ENCODE measurements at regions not wholly inside any gene's neighbourhood (a gene's known extent, or its start where the extent isn't known, plus 50 kb on each side); places are given as distances from the start of the nearest gene placed in this dataset.
A peak's percentile ranks its signal among the peaks of the same experiment; 100 is the strongest.

DNA sequence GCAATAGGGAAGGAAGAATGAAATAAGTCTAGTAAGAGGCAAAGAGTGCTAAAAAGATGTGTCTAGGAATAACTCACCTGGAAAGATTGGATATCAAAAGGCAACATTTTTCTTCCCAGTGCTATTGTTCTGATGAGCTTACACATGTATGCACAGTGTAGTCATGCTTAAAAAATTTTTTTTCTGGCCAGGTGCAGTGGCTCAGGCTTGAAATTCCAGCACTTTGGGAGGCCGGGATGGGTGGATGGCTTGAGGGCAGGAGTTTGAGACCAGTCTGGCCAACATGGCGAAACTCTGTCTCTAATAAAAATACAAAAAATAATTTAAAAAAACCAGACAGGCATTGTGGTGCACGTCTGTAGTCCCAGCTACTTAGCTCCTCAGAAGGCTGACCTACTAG is 795.8 kb upstream of the IGFBP7 start:
- no peaks in the 10 kb centered on the region for H3K9me3 ChIP-seq (ENCODE audit: control insufficient read depth in 2 of 2, insufficient read depth in 1 of 2, low read depth in 1 of 2, low read length in 1 of 2)
- no peaks in the 10 kb centered on the region for H3K36me3 ChIP-seq (ENCODE audit: control insufficient read depth in 2 of 2, insufficient read depth in 2 of 2, low read length in 1 of 2)
- no peak overlapping the region for H3K27ac ChIP-seq (ENCODE audit: low read depth in 2 of 2, low read length in 1 of 2)
- H3K4me3 ChIP-seq (ENCODE audit: low read depth in 1 of 2, low read length in 2 of 2): no peak overlapping the region
- 57% methylated on average over 3 of the region's 3 CpGs for WGBS, 2 donors
- no peaks in the 10 kb centered on the region for H3K4me1 ChIP-seq (ENCODE audit: control insufficient read depth in 2 of 2, insufficient read depth in 2 of 2, low read length in 1 of 2)
- no peaks in the 10 kb centered on the region for H3K27me3 ChIP-seq (ENCODE audit: control insufficient read depth in 1 of 2, insufficient read depth in 2 of 2, low read length in 2 of 2)

DNA sequence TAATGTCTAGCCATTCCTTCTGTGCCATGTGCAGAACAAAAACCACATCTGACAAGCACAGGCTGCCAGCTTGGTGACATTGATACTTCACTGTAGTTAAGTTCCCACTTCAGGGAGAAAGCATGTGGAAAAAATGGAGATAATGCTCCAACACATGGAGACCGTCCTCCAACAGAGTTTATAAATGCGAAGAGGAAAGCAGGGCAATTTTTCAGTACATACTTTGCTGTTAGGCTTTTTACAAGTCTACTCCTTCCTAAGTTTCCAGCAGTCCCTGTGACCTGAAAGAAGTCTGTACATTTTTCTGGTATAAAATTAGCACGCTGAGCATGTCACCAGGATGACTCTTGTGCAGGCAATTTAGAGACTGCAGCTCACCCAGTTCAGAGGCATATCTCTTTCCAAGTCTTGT is 766.9 kb upstream of the IGFBP7 start:
- Histone ChIP-seq H3K4me1 (ENCODE audit: control insufficient read depth in 2 of 2, insufficient read depth in 2 of 2, low read length in 1 of 2) (no peaks in the 10 kb centered on the region), H3K9me3 (ENCODE audit: control insufficient read depth in 2 of 2, insufficient read depth in 1 of 2, low read depth in 1 of 2, low read length in 1 of 2) (no peaks in the 10 kb centered on the region), H3K27ac (ENCODE audit: low read depth in 2 of 2, low read length in 1 of 2) (no peak overlapping the region), H3K36me3 (ENCODE audit: control insufficient read depth in 2 of 2, insufficient read depth in 2 of 2, low read length in 1 of 2) (no peaks in the 10 kb centered on the region), H3K4me3 (ENCODE audit: low read depth in 1 of 2, low read length in 2 of 2) (no peak overlapping the region), H3K27me3 (ENCODE audit: control insufficient read depth in 1 of 2, insufficient read depth in 2 of 2, low read length in 2 of 2) (no peaks in the 10 kb centered on the region)
- 80 to 82% methylated on average over 3 of the region's 3 CpGs for WGBS, 2 donors

DNA sequence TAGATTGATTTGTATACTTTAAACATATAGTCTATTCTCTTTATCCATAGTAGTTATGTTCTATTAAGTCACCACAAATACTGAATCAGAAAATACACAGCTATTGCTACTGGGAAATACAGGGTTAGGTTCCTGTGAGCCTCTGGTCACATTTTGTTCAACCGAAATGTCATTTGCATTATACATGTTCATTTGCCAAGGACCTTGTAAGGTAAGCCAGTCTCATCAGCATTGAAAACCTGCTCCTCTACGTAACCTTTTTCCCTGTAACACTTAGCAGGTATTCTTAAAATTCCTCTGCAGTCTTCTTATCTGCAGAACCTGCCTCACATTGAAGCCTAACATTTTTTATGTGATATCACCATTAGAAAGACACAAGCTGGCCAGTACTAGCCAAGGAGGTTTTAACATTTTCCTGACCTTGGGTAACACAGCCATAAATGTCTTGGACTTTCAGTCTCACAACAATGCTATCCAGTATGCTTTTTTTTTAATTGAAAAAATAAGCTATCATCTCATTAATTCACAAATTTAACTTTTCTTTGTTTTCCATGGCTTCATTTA is 765.7 kb upstream of the IGFBP7 start:
- no peaks in the 10 kb centered on the region for H3K27me3 ChIP-seq (ENCODE audit: control insufficient read depth in 1 of 2, insufficient read depth in 2 of 2, low read length in 2 of 2)
- no peaks in the 10 kb centered on the region for H3K36me3 ChIP-seq (ENCODE audit: control insufficient read depth in 2 of 2, insufficient read depth in 2 of 2, low read length in 1 of 2)
- 80 to 81% methylated on average over 2 of the region's 2 CpGs for WGBS, 2 donors
- no peaks in the 10 kb centered on the region for H3K4me1 ChIP-seq (ENCODE audit: control insufficient read depth in 2 of 2, insufficient read depth in 2 of 2, low read length in 1 of 2)
- H3K27ac ChIP-seq (ENCODE audit: low read depth in 2 of 2, low read length in 1 of 2): no peak overlapping the region
- no peak overlapping the region for H3K4me3 ChIP-seq (ENCODE audit: low read depth in 1 of 2, low read length in 2 of 2)
- no peaks in the 10 kb centered on the region for H3K9me3 ChIP-seq (ENCODE audit: control insufficient read depth in 2 of 2, insufficient read depth in 1 of 2, low read depth in 1 of 2, low read length in 1 of 2)

DNA sequence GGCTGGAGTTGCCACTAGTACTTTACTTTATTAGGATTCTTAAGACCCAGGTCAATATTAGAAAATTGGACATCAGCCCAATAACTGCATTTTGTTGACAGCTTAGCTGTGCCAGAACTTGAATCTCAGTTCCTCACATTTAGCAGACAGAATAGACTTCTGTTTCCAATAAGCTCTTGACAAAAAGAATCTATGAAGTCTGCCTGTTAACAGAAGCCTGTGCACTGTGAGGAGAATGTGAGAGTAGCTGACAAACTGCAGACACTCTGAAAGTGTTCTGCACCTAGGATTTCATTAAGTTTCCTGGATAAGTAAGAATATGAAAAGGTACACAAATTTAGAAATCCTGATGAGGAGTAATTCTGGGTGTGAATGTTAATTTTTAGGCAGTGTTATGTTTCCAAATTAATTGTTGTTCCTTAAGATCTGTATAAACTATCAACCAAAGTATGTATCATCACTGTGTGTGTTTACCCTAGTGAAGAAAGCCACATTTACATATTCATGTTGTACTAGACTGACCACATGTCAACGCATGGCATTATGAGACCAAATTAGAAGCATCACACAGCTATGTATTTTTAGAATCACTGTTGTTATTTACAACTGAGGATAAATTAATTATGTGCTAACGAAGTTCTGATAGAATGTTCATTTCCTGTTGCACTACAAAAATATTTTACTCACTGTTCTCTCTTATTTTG is 756.4 kb upstream of the IGFBP7 start:
- 60 to 73% methylated on average over 2 of the region's 2 CpGs for WGBS, 2 donors
- H3K4me3 ChIP-seq (ENCODE audit: low read depth in 1 of 2, low read length in 2 of 2): no peak overlapping the region
- no peaks in the 10 kb centered on the region for H3K4me1 ChIP-seq (ENCODE audit: control insufficient read depth in 2 of 2, insufficient read depth in 2 of 2, low read length in 1 of 2)
- H3K36me3 ChIP-seq (ENCODE audit: control insufficient read depth in 2 of 2, insufficient read depth in 2 of 2, low read length in 1 of 2): no peaks in the 10 kb centered on the region
- H3K27me3 ChIP-seq (ENCODE audit: control insufficient read depth in 1 of 2, insufficient read depth in 2 of 2, low read length in 2 of 2): no peaks in the 10 kb centered on the region
- no peak overlapping the region for H3K27ac ChIP-seq (ENCODE audit: low read depth in 2 of 2, low read length in 1 of 2)
- no peaks in the 10 kb centered on the region for H3K9me3 ChIP-seq (ENCODE audit: control insufficient read depth in 2 of 2, insufficient read depth in 1 of 2, low read depth in 1 of 2, low read length in 1 of 2)

DNA sequence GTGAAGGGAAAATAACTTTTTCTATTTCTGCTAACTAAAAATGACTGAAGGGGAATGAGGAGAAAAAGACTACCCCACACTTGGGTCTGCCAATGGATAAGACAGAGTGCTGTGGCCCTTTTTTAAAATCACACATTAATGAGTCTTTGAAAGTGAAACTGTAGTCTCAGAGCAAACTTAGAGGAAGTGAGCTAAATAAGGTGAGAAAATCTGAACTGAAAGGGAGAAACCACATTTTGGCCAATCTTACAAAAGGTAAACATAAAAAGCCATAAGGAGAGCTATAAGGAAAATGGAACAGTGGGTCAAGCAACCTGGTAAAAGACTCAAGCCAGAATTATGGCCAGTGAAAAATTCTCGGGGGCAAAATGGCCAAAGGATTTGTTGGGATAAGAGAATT is 755.1 kb upstream of the IGFBP7 start:
- Histone ChIP-seq H3K27me3 (ENCODE audit: control insufficient read depth in 1 of 2, insufficient read depth in 2 of 2, low read length in 2 of 2) (no peaks in the 10 kb centered on the region), H3K4me1 (ENCODE audit: control insufficient read depth in 2 of 2, insufficient read depth in 2 of 2, low read length in 1 of 2) (no peaks in the 10 kb centered on the region), H3K4me3 (ENCODE audit: low read depth in 1 of 2, low read length in 2 of 2) (no peak overlapping the region), H3K27ac (ENCODE audit: low read depth in 2 of 2, low read length in 1 of 2) (no peak overlapping the region), H3K36me3 (ENCODE audit: control insufficient read depth in 2 of 2, insufficient read depth in 2 of 2, low read length in 1 of 2) (no peaks in the 10 kb centered on the region), H3K9me3 (ENCODE audit: control insufficient read depth in 2 of 2, insufficient read depth in 1 of 2, low read depth in 1 of 2, low read length in 1 of 2) (no peaks in the 10 kb centered on the region)
- WGBS, 2 donors: 65 to 79% methylated on average over 1 of the region's 1 CpG

DNA sequence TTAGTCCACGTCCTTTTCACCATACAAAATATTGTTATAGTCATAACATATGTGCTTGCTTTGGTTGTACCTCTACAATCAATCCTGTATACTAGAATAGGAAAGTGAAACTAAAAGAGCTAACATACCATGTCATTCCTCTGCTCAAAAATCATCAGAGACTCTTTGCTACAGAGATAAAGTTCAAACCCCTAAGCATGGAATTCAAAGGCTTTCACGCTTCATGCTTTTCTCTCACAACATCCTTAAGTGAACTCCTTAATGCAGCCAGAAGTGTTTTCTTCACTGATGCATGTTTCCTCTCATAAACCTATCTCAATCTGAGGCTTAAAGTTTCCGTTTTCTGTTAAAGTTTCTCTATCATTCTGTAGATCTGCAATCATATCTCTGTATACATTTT is 744.6 kb upstream of the IGFBP7 start:
- Histone ChIP-seq H3K9me3 (ENCODE audit: control insufficient read depth in 2 of 2, insufficient read depth in 1 of 2, low read depth in 1 of 2, low read length in 1 of 2) (no peaks in the 10 kb centered on the region), H3K27ac (ENCODE audit: low read depth in 2 of 2, low read length in 1 of 2) (no peak overlapping the region), H3K4me1 (ENCODE audit: control insufficient read depth in 2 of 2, insufficient read depth in 2 of 2, low read length in 1 of 2) (no peaks in the 10 kb centered on the region), H3K36me3 (ENCODE audit: control insufficient read depth in 2 of 2, insufficient read depth in 2 of 2, low read length in 1 of 2) (no peaks in the 10 kb centered on the region), H3K4me3 (ENCODE audit: low read depth in 1 of 2, low read length in 2 of 2) (peak overlapping the region in 1 of 2 donors; percentile 15), H3K27me3 (ENCODE audit: control insufficient read depth in 1 of 2, insufficient read depth in 2 of 2, low read length in 2 of 2) (no peaks in the 10 kb centered on the region)
- WGBS, 2 donors: 38 to 40% methylated on average over 3 of the region's 3 CpGs

DNA sequence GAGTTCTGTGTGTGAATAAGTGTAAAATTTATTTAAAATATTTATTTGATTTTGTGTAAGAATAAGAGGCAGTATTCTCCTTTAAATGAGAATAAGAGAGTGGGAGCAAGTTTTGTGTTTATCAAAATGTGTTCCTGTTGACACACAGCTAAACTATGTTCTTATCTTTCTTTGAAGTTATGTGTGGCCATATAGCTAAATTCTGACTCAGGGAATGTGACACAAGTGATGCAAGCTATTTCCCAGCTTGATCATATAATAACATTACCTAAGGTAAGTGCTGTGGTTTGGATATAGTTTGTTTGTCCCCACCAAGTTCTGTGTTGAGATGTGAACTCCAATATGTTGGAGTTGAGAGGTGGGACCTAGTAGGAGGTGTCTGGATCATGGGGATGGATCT is 740.0 kb upstream of the IGFBP7 start:
- no peaks in the 10 kb centered on the region for H3K4me1 ChIP-seq (ENCODE audit: control insufficient read depth in 2 of 2, insufficient read depth in 2 of 2, low read length in 1 of 2)
- no peaks in the 10 kb centered on the region for H3K27me3 ChIP-seq (ENCODE audit: control insufficient read depth in 1 of 2, insufficient read depth in 2 of 2, low read length in 2 of 2)
- H3K36me3 ChIP-seq (ENCODE audit: control insufficient read depth in 2 of 2, insufficient read depth in 2 of 2, low read length in 1 of 2): no peaks in the 10 kb centered on the region
- H3K4me3 ChIP-seq (ENCODE audit: low read depth in 1 of 2, low read length in 2 of 2): no peak overlapping the region
- H3K9me3 ChIP-seq (ENCODE audit: control insufficient read depth in 2 of 2, insufficient read depth in 1 of 2, low read depth in 1 of 2, low read length in 1 of 2): no peaks in the 10 kb centered on the region
- H3K27ac ChIP-seq (ENCODE audit: low read depth in 2 of 2, low read length in 1 of 2): no peak overlapping the region

DNA sequence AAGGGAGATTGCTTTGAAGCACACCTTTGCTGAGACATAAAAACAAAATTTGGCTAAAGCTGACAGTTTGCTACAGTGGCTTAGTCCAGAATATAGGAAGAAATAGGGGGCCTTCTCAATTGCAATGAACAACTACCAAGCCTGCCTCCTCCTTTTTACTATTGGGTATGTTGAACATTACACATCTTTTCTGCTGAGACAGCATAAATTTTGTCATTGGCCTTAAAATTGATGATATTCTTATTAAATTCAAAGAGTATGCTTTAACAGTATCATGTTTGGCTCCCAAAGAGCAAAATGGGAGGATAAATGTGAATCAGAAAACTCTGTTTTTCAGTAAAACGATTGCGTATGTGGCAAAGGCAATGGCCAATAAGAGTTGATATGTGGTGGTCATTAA is 721.9 kb upstream of the IGFBP7 start:
- Histone ChIP-seq H3K4me3 (ENCODE audit: low read depth in 1 of 2, low read length in 2 of 2) (no peak overlapping the region), H3K9me3 (ENCODE audit: control insufficient read depth in 2 of 2, insufficient read depth in 1 of 2, low read depth in 1 of 2, low read length in 1 of 2) (peaks cover 0 to under 1% of the 10 kb centered on the region in 2 donors), H3K27me3 (ENCODE audit: control insufficient read depth in 1 of 2, insufficient read depth in 2 of 2, low read length in 2 of 2) (peaks cover 0 to 2% of the 10 kb centered on the region in 2 donors), H3K4me1 (ENCODE audit: control insufficient read depth in 2 of 2, insufficient read depth in 2 of 2, low read length in 1 of 2) (no peaks in the 10 kb centered on the region), H3K36me3 (ENCODE audit: control insufficient read depth in 2 of 2, insufficient read depth in 2 of 2, low read length in 1 of 2) (no peaks in the 10 kb centered on the region), H3K27ac (ENCODE audit: low read depth in 2 of 2, low read length in 1 of 2) (no peak overlapping the region)
- WGBS, 2 donors: 91 to 95% methylated on average over 2 of the region's 2 CpGs

DNA sequence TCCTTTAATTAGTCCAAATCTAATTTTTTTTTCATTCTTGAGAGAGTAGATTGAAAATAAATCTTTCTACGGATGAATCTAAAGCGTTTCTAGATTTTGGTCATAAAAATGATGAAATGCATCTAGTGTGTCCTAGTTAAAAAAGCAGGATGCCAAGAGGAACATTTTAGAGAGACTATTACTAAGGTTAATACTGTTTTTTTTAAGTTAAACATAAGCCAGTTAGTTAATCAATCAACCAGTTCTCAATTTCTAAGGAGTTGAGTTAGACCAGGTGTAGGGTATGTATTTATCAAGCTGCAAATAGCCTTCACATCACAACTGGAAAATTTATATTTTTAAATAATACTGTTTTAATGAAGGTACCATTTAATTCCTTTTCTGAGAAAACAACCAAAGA is 679.5 kb upstream of the IGFBP7 start:
- Histone ChIP-seq H3K27me3 (ENCODE audit: control insufficient read depth in 1 of 2, insufficient read depth in 2 of 2, low read length in 2 of 2) (no peaks in the 10 kb centered on the region), H3K9me3 (ENCODE audit: control insufficient read depth in 2 of 2, insufficient read depth in 1 of 2, low read depth in 1 of 2, low read length in 1 of 2) (no peaks in the 10 kb centered on the region), H3K4me1 (ENCODE audit: control insufficient read depth in 2 of 2, insufficient read depth in 2 of 2, low read length in 1 of 2) (no peaks in the 10 kb centered on the region), H3K36me3 (ENCODE audit: control insufficient read depth in 2 of 2, insufficient read depth in 2 of 2, low read length in 1 of 2) (no peaks in the 10 kb centered on the region), H3K27ac (ENCODE audit: low read depth in 2 of 2, low read length in 1 of 2) (no peak overlapping the region), H3K4me3 (ENCODE audit: low read depth in 1 of 2, low read length in 2 of 2) (no peak overlapping the region)
- 40 to 64% methylated on average over 2 of the region's 2 CpGs for WGBS, 2 donors

DNA sequence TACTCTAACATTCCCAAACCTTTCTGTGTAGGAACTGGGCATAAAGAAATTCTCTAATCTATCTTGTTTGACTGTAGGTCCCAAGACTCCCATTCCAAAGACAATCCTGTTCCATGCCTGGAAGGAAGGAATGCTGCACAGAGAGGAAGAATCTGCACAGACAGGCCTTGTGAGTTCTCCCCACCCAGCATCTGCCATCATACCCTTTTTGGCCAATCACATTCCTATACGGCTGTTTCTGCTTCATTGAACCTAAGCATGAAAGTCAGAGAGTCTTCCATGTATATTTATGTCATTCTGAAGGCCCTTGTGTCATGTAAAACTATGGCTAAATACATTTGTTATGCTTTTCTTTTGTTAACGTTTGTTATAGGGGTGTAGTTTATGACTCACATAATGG is 667.7 kb upstream of the IGFBP7 start:
- Histone ChIP-seq H3K4me1 (ENCODE audit: control insufficient read depth in 2 of 2, insufficient read depth in 2 of 2, low read length in 1 of 2) (no peaks in the 10 kb centered on the region), H3K4me3 (ENCODE audit: low read depth in 1 of 2, low read length in 2 of 2) (no peak overlapping the region), H3K27me3 (ENCODE audit: control insufficient read depth in 1 of 2, insufficient read depth in 2 of 2, low read length in 2 of 2) (no peaks in the 10 kb centered on the region), H3K27ac (ENCODE audit: low read depth in 2 of 2, low read length in 1 of 2) (no peak overlapping the region), H3K36me3 (ENCODE audit: control insufficient read depth in 2 of 2, insufficient read depth in 2 of 2, low read length in 1 of 2) (no peaks in the 10 kb centered on the region), H3K9me3 (ENCODE audit: control insufficient read depth in 2 of 2, insufficient read depth in 1 of 2, low read depth in 1 of 2, low read length in 1 of 2) (no peaks in the 10 kb centered on the region)
- 31 to 44% methylated on average over 2 of the region's 2 CpGs for WGBS, 2 donors

All from esophagus (tissue), 2 donors.